ENCODE measurements at regions not wholly inside any gene's neighbourhood (a gene's known extent, or its start where the extent isn't known, plus 50 kb on each side); places are given as distances from the start of the nearest gene placed in this dataset.
"Not testable (repeated sequence)": the region's sequence is repeated elsewhere in the genome, so short reads cannot be mapped to it uniquely, and the experiment has no call there.

- TF ChIP-seq EZH2 (IDR thresholded peaks at IDR 0.05): no peak
Measured at GRCh38 chr11:87712391-87712790, 462.9 kb downstream of the RAB38 start (continued).

GRCh38 chr11:87703589-87703988 is 471.7 kb downstream of the RAB38 start:
- H3K79me2 ChIP-seq (ENCODE audit: insufficient read depth, low read length); H3K36me3 ChIP-seq (ENCODE audit: control insufficient read depth in 1 of 2, insufficient read depth in 2 of 2, low read length in 2 of 2); H3K27me3 ChIP-seq (ENCODE audit: insufficient read depth, low read length); intact Hi-C loops (cut with micrococcal nuclease); H3K9ac ChIP-seq (ENCODE audit: low read length); ATAC-seq; H3K4me1 ChIP-seq (ENCODE audit: control insufficient read depth in 1 of 2, insufficient read depth in 2 of 2, low read length in 2 of 2); H3K27ac ChIP-seq (ENCODE audit: low read depth, low read length); H3K9me3 ChIP-seq (ENCODE audit: control insufficient read depth in 1 of 2, insufficient read depth in 1 of 2, low read depth in 1 of 2, low read length in 2 of 2); CTCF ChIA-PET; DNase-seq (ENCODE audit: low read depth, low spot score); H2AFZ ChIP-seq (ENCODE audit: low read depth, low read length, poor library complexity, severe bottlenecking); H3K4me2 ChIP-seq (ENCODE audit: low read length); RAD21 ChIA-PET (ENCODE audit: low non-redundant PET in 1 of 2, low total read pairs in 2 of 2, uncharacterized antibody in 2 of 2, unreplicated experiment in 2 of 2); BruUV-seq (replicated peaks); H4K20me1 ChIP-seq (ENCODE audit: insufficient read depth); POLR2A ChIA-PET; H3K4me3 ChIP-seq (replicated peaks in 1 of 2; ENCODE audit: low read depth in 1 of 2, low read length in 2 of 2); H3K9me2 ChIP-seq (ENCODE audit: insufficient read depth): not testable (repeated sequence)

GRCh38 chr11:87675993-87676392 is 499.2 kb downstream of the RAB38 start:
- Histone ChIP-seq H3K27ac (ENCODE audit: low read depth, low read length) (no peak overlapping the region), H3K79me2 (ENCODE audit: insufficient read depth, low read length) (no peaks in the 10 kb centered on the region), H3K4me1 (ENCODE audit: control insufficient read depth in 1 of 2, insufficient read depth in 2 of 2, low read length in 2 of 2) (no peaks in the 10 kb centered on the region), H3K9ac (ENCODE audit: low read length) (no peak overlapping the region), H3K27me3 (ENCODE audit: insufficient read depth, low read length) (peaks cover 4% of the 10 kb centered on the region; the same call in 1 of the 2 replicates), H3K9me2 (ENCODE audit: insufficient read depth) (no peaks in the 10 kb centered on the region), H4K20me1 (ENCODE audit: insufficient read depth) (0 out of 2 replicates have a peak, but pooled peaks cover 3% of the 10 kb centered on the region), H3K9me3 (ENCODE audit: control insufficient read depth in 1 of 2, insufficient read depth in 1 of 2, low read depth in 1 of 2, low read length in 2 of 2) (no peaks in the 10 kb centered on the region), H3K4me2 (ENCODE audit: low read length) (no peak overlapping the region), H2AFZ (ENCODE audit: low read depth, low read length, poor library complexity, severe bottlenecking) (no peak overlapping the region), H3K36me3 (ENCODE audit: control insufficient read depth in 1 of 2, insufficient read depth in 2 of 2, low read length in 2 of 2) (no peaks in the 10 kb centered on the region), H3K4me3 (replicated peaks in 1 of 2; ENCODE audit: low read depth in 1 of 2, low read length in 2 of 2) (no peak overlapping the region)
- no TSS peak for BruUV-seq (replicated peaks)
- ChIA-PET CTCF (no interaction called here), POLR2A (no interaction called here), RAD21 (ENCODE audit: low non-redundant PET in 1 of 2, low total read pairs in 2 of 2, uncharacterized antibody in 2 of 2, unreplicated experiment in 2 of 2) (no interaction called here)
- intact Hi-C loops (cut with micrococcal nuclease): no loop called here
- TF ChIP-seq POLR2A (IDR thresholded peaks at IDR 0.05; ENCODE audit: borderline replicate concordance, extremely low read depth, insufficient read depth, insufficient read length): no peak
- no peak for TF ChIP-seq ATF3 (IDR thresholded peaks at IDR 0.05)
- TF ChIP-seq, protein P1, sequence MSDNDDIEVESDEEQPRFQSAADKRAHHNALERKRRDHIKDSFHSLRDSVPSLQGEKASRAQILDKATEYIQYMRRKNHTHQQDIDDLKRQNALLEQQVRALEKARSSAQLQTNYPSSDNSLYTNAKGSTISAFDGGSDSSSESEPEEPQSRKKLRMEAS (IDR thresholded peaks at IDR 0.05): no peak
- TF ChIP-seq, protein P2, sequence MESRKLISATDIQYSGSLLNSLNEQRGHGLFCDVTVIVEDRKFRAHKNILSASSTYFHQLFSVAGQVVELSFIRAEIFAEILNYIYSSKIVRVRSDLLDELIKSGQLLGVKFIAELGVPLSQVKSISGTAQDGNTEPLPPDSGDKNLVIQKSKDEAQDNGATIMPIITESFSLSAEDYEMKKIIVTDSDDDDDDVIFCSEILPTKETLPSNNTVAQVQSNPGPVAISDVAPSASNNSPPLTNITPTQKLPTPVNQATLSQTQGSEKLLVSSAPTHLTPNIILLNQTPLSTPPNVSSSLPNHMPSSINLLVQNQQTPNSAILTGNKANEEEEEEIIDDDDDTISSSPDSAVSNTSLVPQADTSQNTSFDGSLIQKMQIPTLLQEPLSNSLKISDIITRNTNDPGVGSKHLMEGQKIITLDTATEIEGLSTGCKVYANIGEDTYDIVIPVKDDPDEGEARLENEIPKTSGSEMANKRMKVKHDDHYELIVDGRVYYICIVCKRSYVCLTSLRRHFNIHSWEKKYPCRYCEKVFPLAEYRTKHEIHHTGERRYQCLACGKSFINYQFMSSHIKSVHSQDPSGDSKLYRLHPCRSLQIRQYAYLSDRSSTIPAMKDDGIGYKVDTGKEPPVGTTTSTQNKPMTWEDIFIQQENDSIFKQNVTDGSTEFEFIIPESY (IDR thresholded peaks at IDR 0.05; ENCODE audit: extremely low read depth, insufficient replicate concordance, low read length): no peak
- TF ChIP-seq EGR1 (IDR thresholded peaks at IDR 0.05; ENCODE audit: low read depth): no peak
- TF ChIP-seq SRF (IDR thresholded peaks at IDR 0.05; ENCODE audit: low read depth): no peak
- no peak for TF ChIP-seq YY1 (IDR thresholded peaks at IDR 0.05; ENCODE audit: extremely low read depth, insufficient replicate concordance, low read depth, low read length)
- TF ChIP-seq ELF1 (IDR thresholded peaks at IDR 0.05; ENCODE audit: borderline replicate concordance, low read depth): no peak
- TF ChIP-seq RAD21 (IDR thresholded peaks at IDR 0.05; ENCODE audit: low read depth): no peak
- TF ChIP-seq CEBPB (IDR thresholded peaks at IDR 0.05; ENCODE audit: low read depth): no peak
- no peak for TF ChIP-seq TCF7L2 (IDR thresholded peaks at IDR 0.05; ENCODE audit: borderline replicate concordance, extremely low read depth, insufficient read depth, insufficient read length)
- TF ChIP-seq, protein P3, sequence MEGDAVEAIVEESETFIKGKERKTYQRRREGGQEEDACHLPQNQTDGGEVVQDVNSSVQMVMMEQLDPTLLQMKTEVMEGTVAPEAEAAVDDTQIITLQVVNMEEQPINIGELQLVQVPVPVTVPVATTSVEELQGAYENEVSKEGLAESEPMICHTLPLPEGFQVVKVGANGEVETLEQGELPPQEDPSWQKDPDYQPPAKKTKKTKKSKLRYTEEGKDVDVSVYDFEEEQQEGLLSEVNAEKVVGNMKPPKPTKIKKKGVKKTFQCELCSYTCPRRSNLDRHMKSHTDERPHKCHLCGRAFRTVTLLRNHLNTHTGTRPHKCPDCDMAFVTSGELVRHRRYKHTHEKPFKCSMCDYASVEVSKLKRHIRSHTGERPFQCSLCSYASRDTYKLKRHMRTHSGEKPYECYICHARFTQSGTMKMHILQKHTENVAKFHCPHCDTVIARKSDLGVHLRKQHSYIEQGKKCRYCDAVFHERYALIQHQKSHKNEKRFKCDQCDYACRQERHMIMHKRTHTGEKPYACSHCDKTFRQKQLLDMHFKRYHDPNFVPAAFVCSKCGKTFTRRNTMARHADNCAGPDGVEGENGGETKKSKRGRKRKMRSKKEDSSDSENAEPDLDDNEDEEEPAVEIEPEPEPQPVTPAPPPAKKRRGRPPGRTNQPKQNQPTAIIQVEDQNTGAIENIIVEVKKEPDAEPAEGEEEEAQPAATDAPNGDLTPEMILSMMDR (IDR thresholded peaks at IDR 0.05 in 2 of 3, conservative IDR thresholded peaks at IDR 0.05 in 1 of 3; ENCODE audit: borderline replicate concordance in 1 of 3, insufficient read depth in 1 of 3, low read depth in 2 of 3, low read length in 2 of 3): no peak
- ATAC-seq (no peak), DNase-seq (ENCODE audit: low read depth, low spot score) (no peak)

Data from HCT116 (cell line).